Activated CD8-positive, alpha-beta memory T cell treated with anti-CD3 and anti-CD28 coated beads, Interleukin-2, amount 10 ng/mL, durations not matched to agents 7 days and 5 days (primary cell): ENCODE measurements at regions not wholly inside any gene's neighbourhood (a gene's known extent, or its start where the extent isn't known, plus 50 kb on each side); places are given as distances from the start of the nearest gene placed in this dataset.

Experiments
- ATAC-seq: fragments of 150-1000 bp; cut with Tn5 transposase; one replicate; pipeline ENCODE4 v1.10.0; 2021; ENCODE audit warnings: moderate library complexity
- CTCF ChIA-PET: fragments of 350-600 bp; sonication (Branson Sonifier 250); formaldehyde crosslinking; loops from one replicate; lab custom pipeline; 2021; ENCODE audit warnings: antibody characterized with exemption; lab: Charles Lee
- DNase-seq: peaks from one replicate; pipeline ENCODE4 v3.0.0-alpha.2; 2020
- H3K27ac Mint-ChIP-seq: one replicate; pipeline ENCODE4 v1.8.0; 2021; ENCODE audit warnings: mild to moderate bottlenecking, mixed read lengths
- H3K27me3 Mint-ChIP-seq: one replicate; pipeline ENCODE4 v1.8.0; 2021; ENCODE audit warnings: mixed read lengths
- H3K36me3 Mint-ChIP-seq: one replicate; pipeline ENCODE4 v1.8.0; 2021; ENCODE audit warnings: mild to moderate bottlenecking, mixed read lengths
- H3K4me1 Mint-ChIP-seq: one replicate; pipeline ENCODE4 v1.8.0; 2021; ENCODE audit warnings: mixed read lengths
- H3K4me3 Mint-ChIP-seq: one replicate; pipeline ENCODE4 v1.8.0; 2021; ENCODE audit warnings: mild to moderate bottlenecking, moderate library complexity, mixed read lengths
- H3K9me3 Mint-ChIP-seq: one replicate; pipeline ENCODE4 v1.8.0; 2022; ENCODE audit warnings: low read depth, mixed read lengths

- DNase-seq = no peak
- no peaks in the 10 kb centered on the region for H3K4me1 Mint-ChIP-seq
- CTCF ChIA-PET = interaction anchor here (0.6 to 1.1 kb wide), 2 partner anchors 77 to 616 kb away, joined by 3 read pairs; no protein-coding TSS in a partner anchor
- no peak overlapping the region for H3K27ac Mint-ChIP-seq
- no peaks in the 10 kb centered on the region for H3K27me3 Mint-ChIP-seq
- no peak for ATAC-seq
- no peaks in the 10 kb centered on the region for H3K36me3 Mint-ChIP-seq
- H3K4me3 Mint-ChIP-seq = no peak overlapping the region
- H3K9me3 Mint-ChIP-seq = peaks cover 2% of the 10 kb centered on the region
Measured at GRCh38 chr3:148642616-148643015, 55.1 kb upstream of the AGTR1 start.

- Mint-ChIP-seq H3K36me3 (no peaks in the 10 kb centered on the region), H3K27me3 (no peaks in the 10 kb centered on the region), H3K4me1 (no peaks in the 10 kb centered on the region), H3K9me3 (no peaks in the 10 kb centered on the region), H3K27ac (no peak overlapping the region), H3K4me3 (no peak overlapping the region)
- CTCF ChIA-PET = interaction anchor here (1.1 kb wide), 1 partner anchor 76 kb away, joined by 3 read pairs; no protein-coding TSS in a partner anchor
- DNase-seq (no peak), ATAC-seq (no peak)
Measured at GRCh38 chr3:148643389-148643840, 54.3 kb upstream of the AGTR1 start.

GRCh38 chr3:148646126-148646665 is 51.5 kb upstream of the AGTR1 start:
- Mint-ChIP-seq H3K9me3 (no peaks in the 10 kb centered on the region), H3K4me1 (no peaks in the 10 kb centered on the region), H3K27me3 (no peaks in the 10 kb centered on the region), H3K36me3 (no peaks in the 10 kb centered on the region), H3K27ac (no peak overlapping the region), H3K4me3 (no peak overlapping the region)
- CTCF ChIA-PET = no interaction called here
- ATAC-seq (no peak), DNase-seq (no peak)
